Mesenchymal stem cell (in vitro differentiated cells and primary cell): ENCODE measurements at regions not wholly inside any gene's neighbourhood (a gene's known extent, or its start where the extent isn't known, plus 50 kb on each side); places are given as distances from the start of the nearest gene placed in this dataset.

Source experiments
- DNase-seq: peaks from one replicate; pipeline ENCODE4 v3.0.0-alpha.2; 2013
- H2AFZ ChIP-seq: one replicate; pipeline ENCODE4 v1.6.1; 2013; ENCODE audit warnings: low read depth, mild to moderate bottlenecking, control low read depth, inconsistent platforms, low read length, moderate library complexity
- H2AK5ac ChIP-seq: 2 replicates; pipeline ENCODE4 v1.6.1; 2013; ENCODE audit warnings: low read length, moderate library complexity, mild to moderate bottlenecking, inconsistent platforms; ENCODE audit not compliant: severe bottlenecking
- H2BK120ac ChIP-seq: one replicate; pipeline ENCODE4 v1.6.1; 2013; ENCODE audit warnings: low read depth, mild to moderate bottlenecking, inconsistent platforms, low read length, moderate library complexity
- H2BK12ac ChIP-seq, 2 experiments: one replicate each; pipeline ENCODE4 v1.6.1; 2013; ENCODE audit warnings: inconsistent platforms in 2 of 2, low read length in 2 of 2, mild to moderate bottlenecking in 2 of 2, moderate library complexity in 2 of 2, control low read depth in 1 of 2
- H2BK15ac ChIP-seq: one replicate; pipeline ENCODE4 v1.6.1; 2013; ENCODE audit warnings: mild to moderate bottlenecking, low read depth, inconsistent platforms; ENCODE audit not compliant: poor library complexity, severe bottlenecking
- H2BK5ac ChIP-seq: 2 replicates; pipeline ENCODE4 v1.6.1; 2013; ENCODE audit warnings: low read depth, mild to moderate bottlenecking, low read length, control low read depth, inconsistent platforms; ENCODE audit not compliant: poor library complexity, severe bottlenecking
- H3K14ac ChIP-seq, 2 experiments: one replicate each; pipeline ENCODE4 v1.6.1; 2013; ENCODE audit warnings: inconsistent platforms in 2 of 2, low read length in 2 of 2, control low read depth in 1 of 2, mild to moderate bottlenecking in 1 of 2, moderate library complexity in 1 of 2
- H3K18ac ChIP-seq, 2 experiments: one replicate each; pipeline ENCODE4 v1.6.1; 2013; ENCODE audit warnings: inconsistent platforms in 2 of 2, low read length in 2 of 2, control low read depth in 1 of 2, low read depth in 1 of 2, mild to moderate bottlenecking in 1 of 2
- H3K23ac ChIP-seq, 2 experiments: one replicate each; pipeline ENCODE4 v1.6.1; 2013; ENCODE audit warnings: inconsistent platforms in 2 of 2, low read length in 2 of 2, mild to moderate bottlenecking in 2 of 2, moderate library complexity in 2 of 2, control low read depth in 1 of 2
- H3K27ac ChIP-seq: 2 replicates; pipeline ENCODE4 v1.5.1; 2013; ENCODE audit warnings: mild to moderate bottlenecking, moderate library complexity, low read length, control low read depth, inconsistent platforms; ENCODE audit not compliant: poor library complexity, severe bottlenecking
- H3K27me3 ChIP-seq, 2 experiments: 2 replicates each; pipeline versions ENCODE4 v1.6.1 to v1.7.0; 2013; ENCODE audit warnings: low read length in 2 of 2, mild to moderate bottlenecking in 2 of 2, moderate library complexity in 2 of 2, control low read depth in 1 of 2, inconsistent platforms in 1 of 2; ENCODE audit not compliant: control insufficient read depth in 1 of 2, insufficient read depth in 1 of 2
- H3K36me3 ChIP-seq, 2 experiments: 2 replicates each; pipeline versions ENCODE4 v1.6.1 to v1.7.0; 2013; ENCODE audit warnings: low read length in 2 of 2, control low read depth in 1 of 2, inconsistent platforms in 1 of 2, low read depth in 1 of 2, mild to moderate bottlenecking in 1 of 2; ENCODE audit not compliant: insufficient read depth in 2 of 2, control insufficient read depth in 1 of 2
- H3K4ac ChIP-seq, 2 experiments: one replicate each; pipeline ENCODE4 v1.6.1; 2013; ENCODE audit warnings: inconsistent platforms in 2 of 2, low read length in 2 of 2, mild to moderate bottlenecking in 2 of 2, moderate library complexity in 2 of 2, control low read depth in 1 of 2, low read depth in 1 of 2
- H3K4me1 ChIP-seq: 2 replicates; pipeline ENCODE4 v1.6.1; 2013; ENCODE audit warnings: low read depth, low read length, control low read depth; ENCODE audit not compliant: control insufficient read depth, insufficient read depth
- H3K4me2 ChIP-seq: 2 replicates; pipeline ENCODE4 v1.6.1; 2013; ENCODE audit warnings: low read length, mild to moderate bottlenecking, inconsistent platforms; ENCODE audit not compliant: poor library complexity, severe bottlenecking
- H3K4me3 ChIP-seq, 2 experiments: 2 replicates each; pipeline versions ENCODE4 v1.5.1 to v1.7.0; 2013; ENCODE audit warnings: low read length in 2 of 2, mild to moderate bottlenecking in 2 of 2, control low read depth in 1 of 2, low read depth in 1 of 2; ENCODE audit not compliant: insufficient read depth in 1 of 2
- H3K79me1 ChIP-seq: replicated peaks from 2 replicates; pipeline ENCODE4 v1.6.1; 2013; ENCODE audit warnings: mild to moderate bottlenecking, control low read depth, low read length, inconsistent platforms; ENCODE audit not compliant: poor library complexity, severe bottlenecking
- H3K9ac ChIP-seq: 2 replicates; pipeline ENCODE4 v1.7.0; 2013; ENCODE audit warnings: mild to moderate bottlenecking, low read length, moderate library complexity
- H3K9me3 ChIP-seq: 2 replicates; pipeline ENCODE4 v1.7.0; 2013; ENCODE audit warnings: mild to moderate bottlenecking, low read length; ENCODE audit not compliant: control insufficient read depth
- H4K8ac ChIP-seq: one replicate; pipeline ENCODE4 v1.6.1; 2013; ENCODE audit warnings: inconsistent platforms, mild to moderate bottlenecking, low read length, moderate library complexity
- H4K91ac ChIP-seq: one replicate; pipeline ENCODE4 v1.6.1; 2013; ENCODE audit warnings: mild to moderate bottlenecking, low read length, inconsistent platforms
- WGBS: methylation state at CpG from one replicate; pipeline ENCODE4 v1.1.7; 2013; ENCODE audit warnings: mixed read lengths; 5-methylcytosine and 5-hydroxymethylcytosine counted together

DNA sequence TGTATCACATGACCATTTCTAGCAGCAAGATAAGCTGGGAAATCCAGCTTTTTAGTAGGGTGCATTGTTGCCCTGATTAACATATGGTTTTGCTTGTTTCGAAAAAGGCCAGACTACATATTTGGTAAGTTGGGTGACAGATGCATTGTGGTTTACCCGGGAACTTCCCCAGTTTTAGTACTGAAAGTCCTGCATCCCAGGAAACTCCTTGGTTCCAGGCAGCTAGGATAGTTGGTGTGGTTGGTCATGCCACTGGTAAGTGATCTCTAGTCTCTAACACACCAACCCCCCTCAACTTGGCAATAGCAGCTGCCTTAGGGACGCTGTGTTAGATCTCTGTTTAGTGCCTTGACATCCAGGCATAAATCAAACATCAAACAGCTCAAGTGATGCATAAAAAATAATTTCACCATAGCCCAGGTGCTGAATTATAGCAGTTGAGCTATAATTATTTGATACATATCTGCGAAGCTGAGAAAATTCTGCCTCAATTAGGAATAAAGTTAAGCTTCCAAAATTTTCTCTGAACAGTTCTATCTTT is 216.5 kb downstream of the TFAP2C start:
- Histone ChIP-seq H3K9me3 (no peaks in the 10 kb centered on the region), H2BK15ac (no peak overlapping the region), H3K79me1 (no peaks in the 10 kb centered on the region), H4K8ac (no peak overlapping the region), H2BK120ac (no peak overlapping the region), H2AK5ac (no peak overlapping the region), H3K4me3 (no peak overlapping the region), H3K23ac (no peak overlapping the region), H3K27me3 (peaks cover 3 to 81% of the 10 kb centered on the region in 2 experiments), H3K36me3 (no peaks in the 10 kb centered on the region), H3K4me1 (peaks cover 5% of the 10 kb centered on the region), H3K9ac (no peak overlapping the region), H3K27ac (no peak overlapping the region), H3K18ac (no peak overlapping the region), H2AFZ (no peak overlapping the region), H2BK5ac (no peak overlapping the region), H4K91ac (no peak overlapping the region), H2BK12ac (no peak overlapping the region), H3K14ac (no peak overlapping the region), H3K4me2 (no peak overlapping the region), H3K4ac (no peak overlapping the region)
- no peak for DNase-seq
- WGBS: 80% methylated on average over 4 of the region's 4 CpGs

- Histone ChIP-seq H4K8ac (no peak overlapping the region), H3K4me3 (no peak overlapping the region), H3K79me1 (no peaks in the 10 kb centered on the region), H3K9me3 (no peaks in the 10 kb centered on the region), H2BK15ac (no peak overlapping the region), H3K27ac (no peak overlapping the region), H3K27me3 (peaks cover 3 to 71% of the 10 kb centered on the region in 2 experiments), H2BK120ac (no peak overlapping the region), H2BK5ac (no peak overlapping the region), H3K9ac (no peak overlapping the region), H3K36me3 (no peaks in the 10 kb centered on the region), H2AK5ac (no peak overlapping the region), H2BK12ac (no peak overlapping the region), H2AFZ (no peak overlapping the region), H3K4me1 (no peaks in the 10 kb centered on the region), H3K4ac (no peak overlapping the region), H3K14ac (no peak overlapping the region), H3K4me2 (no peak overlapping the region), H4K91ac (no peak overlapping the region), H3K23ac (no peak overlapping the region), H3K18ac (no peak overlapping the region)
- no peak for DNase-seq
- 48% methylated on average over 12 of the region's 12 CpGs for WGBS
These were observed 219.5 kb downstream of the TFAP2C start for GRCh38 chr20:56848561-56848960.

GRCh38 chr20:56851552-56851951 is 222.4 kb downstream of the TFAP2C start:
- H3K4me1 ChIP-seq: no peaks in the 10 kb centered on the region
- H3K9me3 ChIP-seq: no peaks in the 10 kb centered on the region
- peaks cover 3 to 59% of the 10 kb centered on the region in 2 experiments for H3K27me3 ChIP-seq
- H2BK5ac ChIP-seq: no peak overlapping the region
- no peak overlapping the region for H2BK15ac ChIP-seq
- no peak overlapping the region for H3K18ac ChIP-seq
- H3K23ac ChIP-seq: no peak overlapping the region
- H2AK5ac ChIP-seq: no peak overlapping the region
- H3K79me1 ChIP-seq: no peaks in the 10 kb centered on the region
- no peak overlapping the region for H3K14ac ChIP-seq
- DNase-seq: no peak
- no peak overlapping the region for H3K4me2 ChIP-seq
- no peak overlapping the region for H2BK12ac ChIP-seq
- H3K4ac ChIP-seq: no peak overlapping the region
- H3K9ac ChIP-seq: no peak overlapping the region
- no peak overlapping the region for H2BK120ac ChIP-seq
- no peaks in the 10 kb centered on the region for H3K36me3 ChIP-seq
- no CpG with 5 or more reads among the region's 1 CpG for WGBS
- H4K8ac ChIP-seq: no peak overlapping the region
- H3K27ac ChIP-seq: no peak overlapping the region
- no peak overlapping the region for H3K4me3 ChIP-seq
- H4K91ac ChIP-seq: no peak overlapping the region
- H2AFZ ChIP-seq: no peak overlapping the region

DNA sequence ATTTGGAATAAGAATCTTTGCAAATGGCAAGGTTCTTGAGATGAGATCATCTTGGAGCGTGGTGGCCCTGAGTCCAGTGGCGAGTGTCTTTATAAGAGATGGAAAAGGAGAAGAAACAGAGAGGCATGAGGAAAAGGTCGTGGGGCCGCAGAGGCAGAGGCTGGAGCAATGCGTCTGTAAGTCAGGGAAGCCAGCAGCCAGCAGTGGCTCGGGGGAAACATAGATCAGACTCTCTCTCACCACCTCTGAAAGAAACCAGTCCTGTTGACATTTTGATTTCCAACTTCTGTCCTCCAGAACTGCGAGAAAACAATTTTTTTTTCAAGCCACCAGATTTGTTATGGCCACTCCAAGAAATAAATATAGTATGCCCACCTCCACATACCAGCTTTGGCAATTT is 226.6 kb downstream of the TFAP2C start:
- DNase-seq: no peak
- no peak overlapping the region for H3K4me2 ChIP-seq
- no peak overlapping the region for H3K23ac ChIP-seq
- H3K27me3 ChIP-seq: peaks cover 0 to 55% of the 10 kb centered on the region in 2 experiments
- no peaks in the 10 kb centered on the region for H3K36me3 ChIP-seq
- peaks cover 1% of the 10 kb centered on the region for H3K4me1 ChIP-seq
- H4K8ac ChIP-seq: no peak overlapping the region
- H3K18ac ChIP-seq: no peak overlapping the region
- no peaks in the 10 kb centered on the region for H3K79me1 ChIP-seq
- H2BK15ac ChIP-seq: no peak overlapping the region
- H2AFZ ChIP-seq: no peak overlapping the region
- H3K27ac ChIP-seq: no peak overlapping the region
- no peak overlapping the region for H4K91ac ChIP-seq
- no peaks in the 10 kb centered on the region for H3K9me3 ChIP-seq
- H3K4ac ChIP-seq: no peak overlapping the region
- no peak overlapping the region for H2AK5ac ChIP-seq
- H2BK12ac ChIP-seq: no peak overlapping the region
- H2BK5ac ChIP-seq: no peak overlapping the region
- H2BK120ac ChIP-seq: no peak overlapping the region
- H3K14ac ChIP-seq: no peak overlapping the region
- H3K9ac ChIP-seq: no peak overlapping the region
- H3K4me3 ChIP-seq: peak overlapping the region in 1 of 2 experiments; percentile 33
- WGBS: 48% methylated on average over 7 of the region's 7 CpGs
